GM19395 (cell line): ENCODE measurements at regions not wholly inside any gene's neighbourhood (a gene's known extent, or its start where the extent isn't known, plus 50 kb on each side); places are given as distances from the start of the nearest gene placed in this dataset.

Experiments used
- ATAC-seq: cut with Tn5 transposase; IDR thresholded peaks from one replicate; pipeline ENCODE4 v1.9.1; 2021; ENCODE audit warnings: mild to moderate bottlenecking, moderate library complexity; ENCODE audit not compliant: unreplicated experiment

DNA sequence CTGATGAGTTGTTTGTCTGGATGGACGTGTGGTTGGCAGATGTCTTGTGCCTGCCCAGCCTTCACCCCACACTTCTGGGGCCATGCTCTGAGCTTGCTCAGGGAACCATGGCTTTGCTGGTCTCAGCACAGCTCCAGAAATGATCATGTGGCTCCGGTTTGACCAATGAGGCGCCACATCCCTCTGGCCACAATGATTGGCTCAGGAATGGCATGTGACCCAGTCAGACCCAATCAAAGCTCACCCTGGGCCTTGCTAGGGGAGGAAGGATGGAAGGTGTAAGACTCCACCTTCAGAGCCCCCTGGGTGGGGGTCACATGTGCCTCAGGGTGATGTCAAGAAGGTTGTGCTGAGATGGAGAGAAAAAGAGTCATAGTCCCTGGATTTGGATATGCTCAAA lies 281.6 kb upstream of the SULF2 start:
- no peak for ATAC-seq

DNA sequence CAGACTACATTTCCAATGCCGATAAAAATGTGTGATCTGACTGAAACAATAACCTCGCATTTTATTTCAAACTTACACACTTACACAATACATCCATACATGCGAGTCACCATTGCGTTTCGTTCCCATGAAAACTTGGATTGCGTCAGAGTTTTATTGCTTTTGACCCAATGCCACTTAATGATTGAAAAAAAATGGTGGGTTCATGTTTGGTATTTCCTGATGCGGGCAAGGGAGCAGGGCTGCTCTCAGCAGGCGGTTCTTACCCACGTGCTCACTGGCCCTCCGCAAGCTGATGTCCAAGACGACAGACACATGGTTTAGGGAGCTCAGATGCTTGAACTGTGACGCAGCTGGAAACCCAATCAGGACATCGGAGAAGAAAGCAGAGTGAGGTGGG lies 281.0 kb upstream of the SULF2 start:
- ATAC-seq, result no peak

DNA sequence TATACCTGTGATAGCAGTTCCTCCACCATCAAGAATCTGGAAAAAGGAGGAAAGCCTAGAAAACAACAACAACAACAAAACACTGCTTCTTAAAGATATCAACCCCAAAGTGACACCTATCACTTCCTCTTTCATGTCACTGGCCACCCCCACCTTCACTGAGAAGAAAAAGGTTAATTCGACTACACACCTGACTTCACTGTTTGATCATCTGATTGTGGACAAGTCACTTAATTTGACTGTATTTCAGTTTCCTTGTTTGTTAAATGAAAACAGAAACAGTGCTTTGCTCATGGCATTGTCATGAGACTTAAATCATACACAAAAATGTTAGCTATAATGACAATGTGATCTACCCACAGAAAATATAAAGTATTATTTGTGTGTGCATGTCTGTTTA lies 280.6 kb upstream of the SULF2 start:
- ATAC-seq, result no peak

DNA sequence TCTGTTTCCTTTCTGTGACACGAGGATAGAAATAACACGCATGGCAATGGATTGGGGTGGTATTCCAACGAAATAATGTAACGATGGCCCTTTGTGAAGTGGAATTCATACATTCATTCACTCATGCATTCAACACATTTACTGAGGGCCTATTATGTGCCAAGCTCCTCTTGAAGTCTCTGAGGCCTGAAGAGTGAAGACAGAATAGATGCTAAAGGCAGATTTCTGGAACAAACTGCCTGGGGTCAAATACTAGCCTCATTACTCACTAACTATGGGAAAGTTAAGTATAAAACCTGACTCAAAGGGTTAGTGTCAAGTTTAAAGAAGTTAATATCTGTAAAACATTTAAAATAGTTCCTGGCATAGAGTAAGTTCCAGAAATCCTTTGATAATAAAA lies 279.6 kb upstream of the SULF2 start:
- ATAC-seq, result no peak

DNA sequence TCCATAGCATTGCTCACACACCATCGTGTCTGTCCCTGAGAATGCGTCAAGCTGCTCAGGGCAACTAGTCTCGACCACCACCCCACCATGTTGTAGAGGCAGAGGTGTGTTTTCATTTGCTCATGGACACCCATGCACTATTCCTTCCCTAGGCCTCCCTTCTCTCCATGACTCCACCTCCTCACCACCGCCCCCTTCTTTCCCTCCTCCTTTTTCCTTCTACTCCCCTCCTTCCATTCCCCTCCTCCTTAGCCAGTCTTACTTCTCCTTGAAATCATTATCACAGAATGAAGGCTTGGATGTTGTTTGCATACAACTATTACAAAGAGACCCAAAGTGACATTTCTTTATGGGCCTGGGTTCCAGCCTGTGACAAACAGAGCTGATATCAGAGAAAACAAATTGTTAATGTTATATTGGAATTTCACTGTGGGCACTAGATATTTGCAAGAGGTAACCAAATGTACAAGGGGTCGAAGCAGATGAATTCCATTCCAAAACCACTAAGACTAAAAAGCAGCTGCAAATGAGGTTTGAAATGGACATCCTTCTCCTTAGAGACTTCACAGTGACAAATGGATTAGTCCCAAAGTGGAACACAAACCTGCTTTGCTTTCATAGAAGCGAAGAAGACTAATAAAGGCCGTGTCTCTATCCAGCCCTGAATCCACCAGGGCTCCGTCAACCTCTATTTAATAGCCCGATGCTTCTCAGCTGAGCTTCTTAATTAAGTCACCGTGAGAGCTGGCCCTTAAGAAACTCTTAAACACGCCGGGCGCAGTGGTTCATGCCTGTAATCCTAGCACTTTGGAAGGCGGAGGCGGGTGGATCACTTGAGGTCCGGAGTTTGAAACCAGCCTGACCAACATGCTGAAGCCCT lies 275.8 kb upstream of the SULF2 start:
- ATAC-seq, result no peak

DNA sequence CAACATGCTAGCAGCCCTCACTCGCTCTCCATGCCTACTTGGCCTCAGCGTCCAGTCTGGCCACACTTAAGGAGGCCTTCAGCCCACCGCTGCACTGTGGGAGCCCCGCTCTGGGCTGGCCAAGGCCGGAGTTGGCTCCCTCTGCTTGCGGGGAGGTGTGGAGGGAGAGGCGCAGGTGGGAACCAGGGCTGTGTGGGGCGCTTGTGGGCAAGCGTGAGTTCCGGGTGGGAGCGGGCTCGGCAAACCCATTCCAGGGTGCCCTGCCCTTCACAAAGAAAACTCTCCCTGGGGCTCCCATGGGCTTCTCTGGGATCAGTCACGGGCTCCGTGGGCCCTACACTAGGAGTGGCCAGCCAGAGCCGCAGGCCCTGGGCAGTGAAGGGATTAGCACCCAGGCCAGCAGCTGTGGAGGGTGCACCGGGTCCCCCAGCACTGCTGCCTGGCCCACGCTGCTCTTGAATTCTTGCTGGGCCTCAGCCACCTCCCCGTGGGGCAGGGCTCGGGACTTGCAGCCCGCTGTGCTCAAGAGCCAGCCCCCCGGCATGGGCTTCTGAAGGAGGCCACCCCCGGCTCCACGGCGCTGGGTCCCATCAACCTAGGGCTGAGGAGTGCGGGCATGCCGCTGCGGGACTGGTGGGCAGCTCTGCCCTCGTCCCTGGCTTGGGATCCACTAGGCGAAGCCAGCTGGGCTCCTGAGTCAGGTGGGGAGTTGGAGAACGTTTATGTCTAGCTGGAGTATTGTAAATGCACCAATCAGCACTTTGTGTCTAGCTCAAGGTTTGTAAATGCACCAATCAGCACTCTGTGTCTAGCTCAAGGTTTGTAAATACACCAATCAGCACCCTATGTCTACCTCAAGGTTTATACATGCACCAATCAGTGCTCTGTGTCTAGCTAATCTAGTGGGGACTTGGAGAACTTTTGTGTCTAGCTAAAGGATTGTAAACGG lies 273.6 kb upstream of the SULF2 start:
- no peak for ATAC-seq

DNA sequence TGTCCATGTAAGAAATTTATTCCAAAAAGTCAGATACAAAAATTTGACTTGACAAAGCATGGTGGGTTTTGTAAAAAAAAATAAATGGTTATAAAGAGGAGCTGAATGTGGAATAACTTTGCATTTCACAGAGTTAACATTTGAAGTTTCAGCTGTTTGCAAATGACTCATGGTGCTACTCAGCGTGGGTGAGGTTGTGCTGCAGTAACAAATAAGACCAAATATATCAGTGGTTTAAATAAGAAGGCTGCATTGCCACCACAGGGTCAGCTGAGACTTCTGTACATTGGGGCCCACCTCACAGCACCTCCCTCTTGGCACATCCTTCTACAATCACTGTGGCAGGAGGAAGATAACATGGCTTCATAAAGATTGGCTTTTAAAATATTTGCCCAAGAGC lies 272.5 kb upstream of the SULF2 start:
- ATAC-seq, result no peak

DNA sequence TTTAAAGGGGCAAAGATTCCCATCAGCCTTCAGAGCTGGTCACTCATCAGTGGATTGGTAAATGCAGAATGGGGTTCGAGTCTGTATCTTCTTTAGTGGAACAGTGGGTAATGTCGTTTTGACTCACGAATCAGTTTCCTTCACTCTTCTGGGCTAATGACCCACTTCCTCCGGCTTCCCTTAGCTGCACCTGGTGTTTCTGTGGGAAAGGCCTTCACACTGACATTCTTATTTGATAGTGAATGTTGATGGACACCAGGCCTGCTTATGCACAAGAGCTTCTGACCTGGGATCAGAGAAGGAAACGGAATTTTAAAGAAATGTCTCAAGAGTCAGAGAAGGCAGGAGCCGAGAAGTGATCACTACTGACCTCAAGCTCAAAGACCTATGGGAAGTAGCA lies 272.0 kb upstream of the SULF2 start:
- ATAC-seq, result no peak

DNA sequence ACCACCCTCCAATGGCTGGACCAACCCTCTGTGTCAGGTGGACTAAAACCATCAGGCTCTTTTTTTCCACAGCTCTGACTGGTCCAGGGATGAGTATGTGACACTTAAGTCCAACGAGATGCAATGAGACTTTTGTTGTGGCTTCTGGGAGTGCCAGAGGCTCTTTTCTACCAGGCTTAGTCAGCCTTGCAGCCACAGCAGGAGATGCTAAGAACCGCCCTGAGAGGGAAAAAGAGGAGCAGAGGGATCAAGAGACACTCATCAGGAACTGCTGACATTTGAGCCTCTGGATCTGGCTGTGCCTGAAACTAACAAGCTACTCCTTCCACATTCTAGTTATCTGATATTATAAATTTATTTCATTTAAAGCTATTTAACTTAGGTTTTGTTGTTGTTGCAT lies 270.9 kb upstream of the SULF2 start:
- ATAC-seq, result no peak

DNA sequence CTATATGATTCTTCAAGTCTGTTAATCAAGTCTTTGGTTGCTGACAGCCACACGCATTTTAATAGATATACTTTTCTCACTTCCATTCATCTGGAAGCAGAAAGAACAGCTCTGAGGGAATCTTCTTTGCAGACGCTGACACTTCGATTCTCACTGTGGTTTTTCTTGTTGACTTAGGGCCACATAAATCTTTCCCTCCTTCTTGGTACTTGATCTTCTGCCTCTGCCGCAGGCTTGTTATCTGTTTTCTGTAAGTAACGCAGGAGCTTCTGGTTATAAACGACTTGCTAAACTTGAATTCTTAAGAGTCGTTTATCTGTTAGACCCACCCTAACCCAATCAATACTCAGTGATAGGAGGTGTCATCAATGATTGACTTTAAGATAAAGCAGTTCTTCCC lies 268.8 kb upstream of the SULF2 start:
- ATAC-seq, result no peak

DNA sequence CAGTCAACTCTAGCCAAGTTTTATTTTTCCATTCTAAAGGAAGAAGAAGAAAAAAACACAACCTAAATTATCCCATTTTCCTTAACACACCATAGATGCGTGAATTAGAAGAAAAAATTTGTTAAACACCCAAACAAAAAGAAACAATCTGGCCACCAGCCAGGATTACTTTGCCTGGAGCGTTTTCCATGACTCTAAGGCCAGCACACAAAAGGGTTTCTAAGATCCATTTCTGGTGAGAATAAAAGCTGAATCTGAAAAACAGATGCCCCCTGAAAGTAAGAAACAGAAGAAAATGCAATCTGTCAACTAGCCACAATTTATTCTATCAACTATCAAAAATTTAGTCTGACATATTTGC lies 267.2 kb upstream of the SULF2 start:
- no peak for ATAC-seq

DNA sequence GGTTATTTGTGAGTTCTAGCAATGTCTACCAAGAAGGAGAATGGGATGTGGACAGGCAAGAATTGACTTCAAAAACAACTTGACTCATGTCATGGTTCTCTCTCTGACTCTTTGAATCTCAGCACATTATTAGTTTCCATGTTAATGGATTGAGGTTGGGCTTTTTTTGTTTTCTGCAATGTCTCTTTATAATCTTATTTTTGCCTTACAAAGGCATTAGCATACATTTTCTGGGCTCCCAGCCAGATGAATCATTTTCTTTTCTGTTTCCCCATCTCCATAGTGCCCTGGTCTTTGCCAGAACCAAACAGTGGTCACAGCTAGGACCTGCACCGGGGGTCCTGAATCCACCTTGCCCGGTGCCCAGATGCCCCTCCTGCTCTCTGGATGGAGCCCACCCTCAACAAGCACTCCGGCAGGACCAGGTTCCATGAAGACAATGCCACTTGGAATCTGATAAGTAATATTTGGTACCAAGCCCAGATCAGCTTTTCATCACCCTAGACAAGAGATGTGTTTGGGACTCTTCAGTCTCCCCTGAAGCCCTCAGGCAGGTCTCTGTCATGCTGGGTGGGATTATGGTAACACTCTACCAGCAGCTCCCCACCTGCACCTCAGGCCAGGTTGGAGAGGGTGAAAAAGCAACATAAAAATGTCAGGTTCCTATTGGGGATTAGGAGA lies 266.7 kb upstream of the SULF2 start:
- ATAC-seq, result no peak

DNA sequence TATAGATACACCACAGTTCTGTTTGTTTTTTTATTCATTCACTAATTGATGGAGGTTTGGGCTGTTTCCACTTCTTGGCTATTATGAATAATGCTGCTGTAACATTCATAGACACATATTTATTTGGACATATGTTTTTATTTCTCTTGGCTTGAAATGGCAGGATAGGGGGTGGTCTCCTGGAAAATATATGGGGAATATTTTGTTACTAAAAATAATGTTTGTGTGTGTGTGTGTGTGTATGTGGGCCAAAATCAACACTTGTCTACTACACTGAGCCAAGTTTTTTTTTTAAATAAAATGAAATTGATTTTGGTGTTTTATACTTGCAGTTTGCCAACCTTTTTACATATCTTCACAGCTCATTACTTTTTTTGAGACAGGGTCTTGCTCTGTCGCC lies 264.4 kb upstream of the SULF2 start:
- ATAC-seq, result no peak

DNA sequence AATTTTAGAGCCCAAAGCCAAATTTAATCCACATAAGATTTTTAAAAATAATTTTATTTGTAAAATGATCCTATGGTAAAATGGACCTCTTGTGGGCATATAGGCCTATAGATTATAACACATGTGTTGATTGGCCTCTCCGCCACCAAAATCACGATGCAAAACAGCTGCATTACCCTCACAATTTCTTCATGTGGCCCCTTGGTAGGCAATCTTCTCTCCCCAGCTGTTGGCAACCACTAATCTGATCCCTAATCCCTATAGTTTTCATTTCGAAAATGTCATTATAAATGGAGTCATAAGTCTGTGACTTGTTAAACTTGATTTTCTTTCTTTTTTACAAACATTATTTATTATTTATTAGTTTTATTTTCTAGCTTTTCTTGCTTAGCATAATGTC lies 263.9 kb upstream of the SULF2 start:
- ATAC-seq, result no peak

DNA sequence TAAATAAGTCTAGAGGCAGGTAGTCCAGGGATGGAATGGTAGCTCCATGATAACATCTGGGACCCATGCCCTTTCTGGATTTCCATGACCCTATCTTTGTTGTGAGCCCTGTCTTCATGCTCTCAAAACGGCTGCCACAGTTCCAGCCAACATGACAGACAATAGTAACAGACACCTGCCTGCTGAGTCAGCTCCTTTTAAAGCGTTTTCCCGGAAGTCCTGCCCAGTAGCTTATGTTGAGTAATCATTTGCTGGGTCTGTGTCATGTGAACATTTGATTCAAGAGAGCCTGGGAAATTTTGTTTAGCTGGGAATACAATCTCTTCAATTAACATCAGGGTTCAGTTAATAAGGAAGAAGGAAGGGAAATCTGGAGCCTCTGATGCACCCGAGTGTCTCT lies 262.2 kb upstream of the SULF2 start:
- no peak for ATAC-seq

DNA sequence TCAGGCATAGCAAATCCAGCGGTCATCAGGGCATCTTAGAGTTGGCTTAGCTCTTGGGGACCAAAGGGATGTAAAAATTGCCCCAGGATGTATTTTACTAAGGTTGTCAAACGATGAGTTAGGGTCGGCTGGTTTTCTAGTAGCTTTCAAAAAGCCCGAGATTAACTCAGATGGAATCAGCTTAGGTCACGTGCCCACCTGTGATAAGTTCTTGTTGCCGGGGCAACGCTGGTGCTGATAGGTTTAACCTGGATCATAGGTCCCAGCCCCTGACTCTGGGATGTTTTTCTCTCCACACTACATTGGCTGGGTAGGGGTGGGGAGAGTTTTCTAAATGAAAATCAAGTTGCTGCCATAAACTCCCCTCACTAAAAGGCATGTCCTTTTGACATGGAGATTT lies 257.3 kb upstream of the SULF2 start:
- no peak for ATAC-seq

DNA sequence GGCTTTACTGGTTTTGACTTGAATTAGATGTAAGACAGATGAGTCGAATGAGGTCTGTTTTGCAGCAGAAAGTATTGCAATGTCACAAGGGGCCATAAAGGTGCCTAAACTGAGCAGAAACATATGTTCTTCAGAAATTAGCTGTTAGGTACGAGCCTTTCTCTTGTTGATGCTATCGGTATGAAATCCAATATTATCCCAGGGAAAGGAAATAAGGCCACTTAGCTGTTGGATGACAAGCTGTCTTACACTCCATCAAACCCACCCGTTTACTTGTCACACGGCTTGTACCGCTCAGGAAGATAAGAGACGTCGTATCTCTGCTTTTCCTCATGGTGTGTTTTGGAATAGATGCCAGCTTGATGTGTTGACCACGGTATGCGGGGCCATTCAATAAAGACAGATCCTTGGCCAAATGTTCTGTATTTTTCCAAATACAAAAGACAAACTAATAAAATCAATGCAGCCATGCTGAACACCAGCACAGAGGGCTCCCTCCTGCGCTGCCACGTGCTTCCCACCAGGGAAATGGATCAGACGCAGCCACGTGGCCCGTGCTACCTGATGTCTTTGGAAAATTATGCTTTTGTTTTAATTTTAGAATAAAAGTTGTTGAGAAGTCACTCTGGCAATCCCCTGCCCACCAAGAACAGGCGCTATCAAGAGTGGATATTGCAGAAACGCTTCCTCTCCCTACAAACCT lies 255.9 kb upstream of the SULF2 start:
- no peak for ATAC-seq

DNA sequence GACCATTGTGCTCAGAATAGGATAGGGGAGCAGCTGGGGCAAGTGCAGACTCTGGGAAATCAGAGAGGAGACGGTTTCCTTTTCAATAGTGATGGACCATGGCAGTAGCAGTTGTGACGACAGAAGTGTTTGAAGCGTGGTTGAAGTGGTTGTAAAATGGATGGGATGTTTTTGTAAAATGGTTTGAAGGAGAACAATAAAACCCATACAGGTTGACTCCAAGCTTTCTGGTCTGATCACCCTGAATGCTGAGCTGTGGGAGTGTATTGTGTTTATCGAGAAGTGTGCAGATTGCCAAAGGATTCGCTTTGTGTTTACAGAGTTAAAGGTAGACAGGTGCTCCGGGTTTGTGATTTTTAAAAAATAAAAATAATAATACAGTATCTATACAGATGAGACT lies 255.2 kb upstream of the SULF2 start:
- no peak for ATAC-seq

DNA sequence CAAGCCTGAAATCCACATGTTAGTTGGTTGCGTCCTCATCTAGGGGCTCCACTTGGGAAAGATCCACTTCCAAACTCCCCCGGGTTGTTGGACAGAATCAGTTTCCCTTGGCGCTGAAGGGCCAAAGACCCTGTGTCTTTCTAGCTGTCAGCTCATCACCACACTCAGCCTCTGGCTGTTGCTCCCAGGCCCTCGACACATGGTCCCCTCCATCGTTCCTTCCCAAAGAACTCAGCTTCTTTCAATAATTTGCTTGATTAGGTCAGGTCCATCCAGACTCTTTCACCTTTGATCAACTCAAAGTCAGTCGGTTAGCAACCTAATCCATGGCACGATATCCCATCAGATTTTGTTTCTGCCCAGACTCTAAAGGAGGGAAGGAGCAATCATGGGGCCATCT lies 254.8 kb upstream of the SULF2 start:
- no peak for ATAC-seq

DNA sequence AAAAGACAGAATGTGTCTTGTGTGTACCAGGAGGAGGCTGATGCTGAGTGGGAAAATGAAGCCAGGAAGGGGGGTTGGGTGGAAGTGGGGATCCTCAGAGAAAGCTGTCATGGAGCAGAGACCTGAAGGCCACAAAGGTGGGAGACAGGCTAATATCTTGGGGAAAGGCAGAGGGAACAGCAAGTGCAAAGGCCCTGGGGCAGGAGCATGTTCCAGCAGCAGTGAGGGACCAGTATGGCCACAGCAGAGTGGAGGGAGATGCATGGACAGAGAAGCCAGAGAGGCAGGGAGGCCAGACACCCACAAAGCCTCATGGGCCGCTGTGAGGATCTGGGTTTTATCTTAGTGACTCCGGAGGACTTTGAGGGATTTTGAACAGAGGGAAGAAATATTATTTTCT lies 254.2 kb upstream of the SULF2 start:
- no peak for ATAC-seq

DNA sequence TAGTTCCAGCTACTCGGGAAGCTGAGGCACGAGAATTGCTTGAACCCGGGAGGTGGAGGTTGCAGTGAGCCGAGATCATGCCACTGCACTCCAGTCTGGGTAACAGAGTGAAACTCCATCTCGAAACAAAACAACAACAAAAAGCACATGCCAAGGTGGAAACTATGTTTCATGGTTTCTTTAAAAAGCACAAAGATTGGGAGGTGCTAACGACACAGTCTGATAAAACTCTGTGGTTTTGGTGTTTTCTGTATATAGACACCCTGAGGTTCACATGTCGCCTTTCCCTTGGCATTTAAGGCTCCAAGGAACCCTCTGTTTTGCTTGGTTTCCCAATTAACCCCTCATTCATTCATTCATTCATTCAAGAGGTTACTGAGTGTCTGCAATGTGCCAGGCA lies 253.4 kb upstream of the SULF2 start:
- no peak for ATAC-seq
